Keratinocyte (primary cell): ENCODE measurements at regions not wholly inside any gene's neighbourhood (a gene's known extent, or its start where the extent isn't known, plus 50 kb on each side); places are given as distances from the start of the nearest gene placed in this dataset.

ENCODE experiments used
- DNase-seq: peaks from one replicate; pipeline ENCODE4 v3.0.0-alpha.2; 2011; ENCODE audit warnings: low read depth, missing footprints, low spot score
- FAIRE-seq: peaks from 2 replicates; lab custom pipeline; 2011; peaks lifted over from hg19 to GRCh38; lab: Jason Lieb, UNC
- H2AFZ ChIP-seq: 2 replicates; pipeline ENCODE4 v1.6.0; 2012; ENCODE audit warnings: low read length, control low read depth, inconsistent platforms; ENCODE audit not compliant: control insufficient read depth
- H3K27ac ChIP-seq: 2 replicates; pipeline ENCODE4 v1.5.1; 2011; ENCODE audit warnings: low read length; ENCODE audit not compliant: control insufficient read depth, insufficient read depth
- H3K27me3 ChIP-seq: 3 replicates; pipeline ENCODE4 v1.6.0; 2011; ENCODE audit warnings: low read length; ENCODE audit not compliant: control insufficient read depth, insufficient read depth; ENCODE audit errors: extremely low read depth
- H3K36me3 ChIP-seq, 2 experiments: 2 replicates in 1 of 2; 3 replicates in 1 of 2; pipeline ENCODE4 v1.5.1; 2011; ENCODE audit warnings: low read length in 2 of 2, mild to moderate bottlenecking in 1 of 2; ENCODE audit not compliant: control insufficient read depth in 2 of 2, insufficient read depth in 2 of 2; ENCODE audit errors: extremely low read depth in 1 of 2
- H3K4me1 ChIP-seq: 3 replicates; pipeline ENCODE4 v1.5.1; 2011; ENCODE audit warnings: low read length; ENCODE audit not compliant: control insufficient read depth, insufficient read depth; ENCODE audit errors: extremely low read depth
- H3K4me2 ChIP-seq: 3 replicates; pipeline ENCODE4 v1.6.0; 2011; ENCODE audit warnings: low read depth, low read length; ENCODE audit not compliant: control insufficient read depth, insufficient read depth; ENCODE audit errors: extremely low read depth
- H3K4me3 ChIP-seq, 3 experiments: fragments of 200-600 bp in 1 of 3; sonication (generic) in 1 of 3; 2 replicates in 2 of 3; 3 replicates in 1 of 3; pipeline ENCODE4 v1.5.1; 2011 to 2016; ENCODE audit warnings: low read length in 3 of 3, mild to moderate bottlenecking in 3 of 3, control low read depth in 2 of 3, inconsistent platforms in 1 of 3, low read depth in 1 of 3, mixed read lengths in 1 of 3, mixed run types in 1 of 3, moderate library complexity in 1 of 3; ENCODE audit not compliant: control insufficient read depth in 2 of 3, insufficient read depth in 2 of 3; ENCODE audit errors: extremely low read depth in 1 of 3
- H3K79me2 ChIP-seq: 2 replicates; pipeline ENCODE4 v1.6.0; 2012; ENCODE audit warnings: low read length; ENCODE audit not compliant: control insufficient read depth, insufficient read depth
- H3K9ac ChIP-seq: 3 replicates; pipeline ENCODE4 v1.6.0; 2011; ENCODE audit warnings: low read length; ENCODE audit not compliant: control insufficient read depth, insufficient read depth; ENCODE audit errors: extremely low read depth
- H3K9me1 ChIP-seq: 3 replicates; pipeline ENCODE4 v1.6.0; 2011; ENCODE audit warnings: low read length; ENCODE audit not compliant: control insufficient read depth, insufficient read depth; ENCODE audit errors: extremely low read depth
- H3K9me3 ChIP-seq: 2 replicates; pipeline ENCODE4 v1.5.1; 2012; ENCODE audit warnings: low read depth, low read length; ENCODE audit not compliant: control insufficient read depth
- H4K20me1 ChIP-seq: 3 replicates; pipeline ENCODE4 v1.6.0; 2011; ENCODE audit warnings: low read length; ENCODE audit not compliant: control insufficient read depth, insufficient read depth; ENCODE audit errors: extremely low read depth
- EZH2 ChIP-seq: IDR thresholded peaks from one replicate; pipeline ENCODE4 v1.6.1; 2012; ENCODE audit warnings: inconsistent platforms, mild to moderate bottlenecking, low read length, moderate library complexity
- dilution Hi-C: fragments of 300-500 bp; cut with MboI; formaldehyde crosslinking; loops from one replicate; pipeline ENCODE4 v1.7.0; 2020; ENCODE audit warnings: low sequenced_read_pairs; ENCODE audit not compliant: extremely low pct_ligation_motif_present
- TF ChIP-seq, protein P1 (sequence below), 3 experiments: IDR thresholded peaks in 1 of 3; conservative IDR thresholded peaks in 1 of 3; optimal IDR thresholded peaks in 1 of 3; 2 replicates in 2 of 3; 3 replicates in 1 of 3; pipeline versions ENCODE3 to v1.5.1; 2011; ENCODE audit warnings: low read length in 3 of 3, mild to moderate bottlenecking in 3 of 3, moderate library complexity in 2 of 3, control low read depth in 1 of 3, inconsistent platforms in 1 of 3; ENCODE audit not compliant: insufficient read depth in 2 of 3; ENCODE audit errors: extremely low read depth in 1 of 3

- Histone ChIP-seq H3K9ac (no peak overlapping the region), H3K4me1 (no peaks in the 10 kb centered on the region), H3K79me2 (no peaks in the 10 kb centered on the region), H4K20me1 (no peaks in the 10 kb centered on the region), H2AFZ (no peak overlapping the region), H3K4me3 (no peak overlapping the region), H3K9me3 (no peaks in the 10 kb centered on the region), H3K36me3 (no peaks in the 10 kb centered on the region), H3K27me3 (no peaks in the 10 kb centered on the region), H3K9me1 (no peaks in the 10 kb centered on the region), H3K27ac (no peak overlapping the region), H3K4me2 (no peak overlapping the region)
- dilution Hi-C loops, result no loop called here
- DNase-seq (no peak), FAIRE-seq (no peak)
- TF ChIP-seq, protein P1, sequence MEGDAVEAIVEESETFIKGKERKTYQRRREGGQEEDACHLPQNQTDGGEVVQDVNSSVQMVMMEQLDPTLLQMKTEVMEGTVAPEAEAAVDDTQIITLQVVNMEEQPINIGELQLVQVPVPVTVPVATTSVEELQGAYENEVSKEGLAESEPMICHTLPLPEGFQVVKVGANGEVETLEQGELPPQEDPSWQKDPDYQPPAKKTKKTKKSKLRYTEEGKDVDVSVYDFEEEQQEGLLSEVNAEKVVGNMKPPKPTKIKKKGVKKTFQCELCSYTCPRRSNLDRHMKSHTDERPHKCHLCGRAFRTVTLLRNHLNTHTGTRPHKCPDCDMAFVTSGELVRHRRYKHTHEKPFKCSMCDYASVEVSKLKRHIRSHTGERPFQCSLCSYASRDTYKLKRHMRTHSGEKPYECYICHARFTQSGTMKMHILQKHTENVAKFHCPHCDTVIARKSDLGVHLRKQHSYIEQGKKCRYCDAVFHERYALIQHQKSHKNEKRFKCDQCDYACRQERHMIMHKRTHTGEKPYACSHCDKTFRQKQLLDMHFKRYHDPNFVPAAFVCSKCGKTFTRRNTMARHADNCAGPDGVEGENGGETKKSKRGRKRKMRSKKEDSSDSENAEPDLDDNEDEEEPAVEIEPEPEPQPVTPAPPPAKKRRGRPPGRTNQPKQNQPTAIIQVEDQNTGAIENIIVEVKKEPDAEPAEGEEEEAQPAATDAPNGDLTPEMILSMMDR (optimal IDR thresholded peaks at IDR 0.05 in 1 of 3, IDR thresholded peaks at IDR 0.05 in 1 of 3, conservative IDR thresholded peaks at IDR 0.05 in 1 of 3; ENCODE audit: extremely low read depth in 1 of 3, insufficient read depth in 2 of 3, low read length in 3 of 3), result no peak
- no peak for TF ChIP-seq EZH2
These were observed 127.4 kb upstream of the SLC8A1 start for GRCh38 chr2:40579247-40579646.

- FAIRE-seq, result no peak
- Histone ChIP-seq H3K9ac (no peak overlapping the region), H4K20me1 (no peaks in the 10 kb centered on the region), H3K27me3 (no peaks in the 10 kb centered on the region), H3K4me3 (no peak overlapping the region), H3K4me1 (no peaks in the 10 kb centered on the region), H3K36me3 (no peaks in the 10 kb centered on the region), H2AFZ (no peak overlapping the region), H3K9me1 (no peaks in the 10 kb centered on the region), H3K9me3 (no peaks in the 10 kb centered on the region), H3K27ac (no peak overlapping the region), H3K79me2 (no peaks in the 10 kb centered on the region), H3K4me2 (no peak overlapping the region)
- DNase-seq, result no peak
- TF ChIP-seq, protein P1 (optimal IDR thresholded peaks at IDR 0.05 in 1 of 3, IDR thresholded peaks at IDR 0.05 in 1 of 3, conservative IDR thresholded peaks at IDR 0.05 in 1 of 3; ENCODE audit: extremely low read depth in 1 of 3, insufficient read depth in 2 of 3, low read length in 3 of 3), result no peak
- no peak for TF ChIP-seq EZH2
- dilution Hi-C loops, result no loop called here
These were observed 132.5 kb upstream of the SLC8A1 start for GRCh38 chr2:40584432-40584831.
